Right hindlimb (tissue), 1 donor: ENCODE measurements at regions not wholly inside any gene's neighbourhood (a gene's known extent, or its start where the extent isn't known, plus 50 kb on each side); places are given as distances from the start of the nearest gene placed in this dataset.
"Not testable (repeated sequence)": the region's sequence is repeated elsewhere in the genome, so short reads cannot be mapped to it uniquely, and the experiment has no call there.

Experiments used
- DNase-seq: peaks from one replicate; pipeline ENCODE4 v3.0.0-alpha.2; 2018

DNA sequence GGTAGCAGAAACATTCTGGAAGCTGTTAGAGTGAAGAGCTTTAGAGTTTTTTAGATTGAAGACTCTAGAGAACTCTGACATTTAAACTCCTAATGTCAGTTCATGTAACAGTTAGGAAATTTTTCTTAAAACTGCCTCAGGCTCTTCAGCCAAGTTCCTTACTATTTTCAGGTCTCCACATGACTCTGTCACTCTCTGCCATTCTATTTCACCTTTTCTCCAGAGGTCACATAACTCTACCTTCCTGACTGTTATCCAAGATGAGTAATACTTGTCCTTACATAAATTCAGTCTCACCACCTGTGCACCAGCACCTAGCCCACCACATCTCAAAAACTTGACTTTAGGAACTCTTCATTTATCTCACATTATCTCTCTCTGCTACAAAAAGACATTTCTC, 347.1 kb upstream of the CA10 start:
- DNase-seq: no peak

DNA sequence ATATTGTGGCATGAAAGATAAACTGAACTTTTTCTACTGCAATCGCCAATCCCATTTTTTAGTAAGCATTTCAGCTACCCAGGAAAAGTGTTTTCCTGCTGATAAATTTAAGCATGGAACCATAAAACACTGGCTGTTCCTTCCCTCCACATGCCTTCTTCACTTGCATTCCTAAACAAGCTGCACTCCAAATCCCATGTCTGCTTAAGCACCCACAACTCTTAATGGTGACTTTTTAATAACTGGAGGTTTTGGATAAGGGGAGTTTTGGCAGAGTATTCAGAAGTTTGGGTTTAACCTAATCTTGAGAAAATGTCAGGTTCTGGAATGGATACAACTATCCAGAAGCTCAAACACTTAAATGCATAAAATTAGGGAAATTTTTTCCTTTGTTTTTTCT, 345.6 kb upstream of the CA10 start:
- DNase-seq: no peak

DNA sequence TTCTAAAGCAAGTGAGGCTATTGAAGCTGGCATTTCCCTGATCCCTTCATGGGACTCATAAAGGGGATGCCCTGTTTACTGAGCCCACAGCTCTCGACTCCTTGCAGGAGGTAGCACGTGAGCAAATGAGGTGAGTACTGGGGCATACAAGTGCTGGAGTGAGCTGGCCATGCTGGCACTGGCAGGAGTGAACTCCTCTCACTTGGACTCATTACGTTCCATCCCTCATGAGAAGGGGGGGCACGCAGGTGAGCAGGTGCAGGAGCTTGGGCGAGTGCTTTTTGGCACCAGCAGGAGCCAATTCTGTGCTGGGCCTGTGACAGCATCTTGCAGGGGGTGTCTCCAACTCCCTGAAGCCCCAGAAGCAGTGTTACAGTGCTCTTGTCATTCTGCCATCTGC, 337.1 kb upstream of the CA10 start:
- DNase-seq: no peak

DNA sequence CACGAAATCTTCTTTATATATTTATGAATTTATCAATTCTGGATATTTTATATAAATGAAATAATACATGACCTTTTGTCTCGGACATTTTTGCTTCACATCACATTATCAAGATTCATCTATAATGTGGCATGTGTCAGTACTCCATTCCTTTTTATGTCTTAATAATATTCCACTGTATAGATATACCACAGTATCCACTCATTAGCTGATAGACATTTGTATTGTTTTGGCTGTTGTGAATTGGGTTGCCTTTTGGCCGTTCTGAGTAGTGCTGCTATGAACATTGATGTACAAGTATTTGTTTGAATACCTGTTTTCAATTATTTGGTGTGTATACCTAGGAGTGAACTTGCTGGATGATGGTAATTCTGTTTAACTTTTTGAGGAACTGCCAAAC, 323.8 kb upstream of the CA10 start:
- DNase-seq: no peak

DNA sequence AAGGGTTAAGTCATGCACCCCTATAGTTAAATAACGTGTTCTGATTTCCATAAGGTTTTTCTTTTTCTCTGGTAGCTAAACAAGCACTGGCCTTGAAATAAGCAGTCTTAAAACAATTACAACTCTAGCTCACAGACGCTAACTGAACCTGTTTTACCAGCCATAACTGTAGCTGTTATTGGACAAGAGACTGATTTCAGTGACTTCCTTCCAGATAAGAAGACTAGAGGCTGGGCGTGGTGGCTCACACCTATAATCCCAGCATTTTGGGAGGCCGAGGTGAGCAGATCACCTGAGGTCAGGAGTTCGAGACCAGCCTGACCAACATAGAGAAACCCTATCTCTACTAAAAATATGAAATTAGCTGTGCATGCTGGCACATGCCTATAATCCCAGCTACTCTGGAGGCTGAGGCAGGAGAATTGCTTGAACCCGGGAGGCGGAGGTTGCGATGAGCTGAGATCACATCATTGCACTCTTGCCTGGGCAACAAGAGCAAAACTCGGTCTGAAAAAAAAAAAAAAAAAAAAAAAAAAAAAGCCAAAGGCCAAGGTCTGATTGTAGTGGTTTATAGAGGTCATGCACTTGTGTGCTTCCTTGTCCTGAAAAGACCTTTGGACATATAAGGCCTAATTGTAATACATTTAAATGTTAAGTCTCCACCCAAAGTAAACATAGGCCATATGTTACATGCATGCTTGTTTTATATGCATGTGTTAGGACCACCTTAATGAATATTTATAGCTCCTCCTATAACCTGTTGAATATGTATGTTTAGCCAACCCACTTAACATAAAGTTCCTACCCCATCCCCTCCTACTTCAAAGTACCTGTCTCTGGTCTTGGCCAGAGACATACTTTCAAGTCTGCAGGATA, 319.5 kb upstream of the CA10 start:
- no peak for DNase-seq

DNA sequence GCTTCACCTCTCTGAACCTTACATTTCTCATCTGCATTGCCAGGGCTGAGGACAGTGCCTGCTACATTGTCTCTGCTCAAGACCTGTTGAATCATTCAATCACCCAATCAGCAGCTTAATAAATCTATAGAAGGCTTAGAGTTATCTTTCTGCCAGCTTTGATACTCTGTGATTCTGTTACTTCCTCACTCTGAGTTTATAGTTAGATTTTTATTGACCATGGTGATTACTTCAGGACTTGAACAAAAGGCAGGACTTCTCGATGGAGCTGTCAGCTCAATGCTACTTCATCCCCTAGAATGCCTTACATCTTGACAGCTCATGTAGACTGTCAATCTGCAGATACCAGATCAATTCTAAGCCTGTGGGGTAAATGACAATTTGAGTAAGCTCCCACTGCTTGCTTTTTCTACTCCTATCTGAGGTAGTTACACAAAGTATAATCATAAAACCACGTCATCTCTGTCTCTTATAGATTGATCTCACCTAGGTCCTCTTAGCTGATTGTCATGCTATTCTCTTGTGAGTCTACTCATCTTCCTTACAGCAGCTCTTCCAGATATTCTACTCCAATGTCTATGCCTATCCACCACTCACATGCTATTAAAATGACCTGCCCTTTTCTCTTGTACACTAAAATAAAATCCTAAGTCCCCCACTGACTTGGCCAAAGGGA, 318.3 kb upstream of the CA10 start:
- DNase-seq: no peak

DNA sequence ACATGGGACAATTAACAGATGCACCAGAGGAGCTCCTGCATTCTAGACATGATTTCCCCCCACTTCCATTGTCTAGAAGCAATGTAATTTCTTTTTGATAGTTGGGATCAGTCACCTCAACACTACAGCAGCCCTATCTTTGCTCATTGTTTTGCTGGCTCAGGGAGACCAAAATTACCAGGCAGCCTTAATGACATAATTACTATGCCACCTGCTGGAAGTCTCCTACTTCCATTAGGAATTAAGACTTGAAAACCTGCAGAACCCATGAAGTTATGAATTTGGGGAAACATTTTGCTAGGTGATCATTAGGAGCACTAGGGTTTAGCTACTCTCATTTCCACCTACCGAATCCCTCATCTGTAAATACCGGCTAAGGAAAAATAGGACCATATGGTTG, 312.0 kb upstream of the CA10 start:
- no peak for DNase-seq

DNA sequence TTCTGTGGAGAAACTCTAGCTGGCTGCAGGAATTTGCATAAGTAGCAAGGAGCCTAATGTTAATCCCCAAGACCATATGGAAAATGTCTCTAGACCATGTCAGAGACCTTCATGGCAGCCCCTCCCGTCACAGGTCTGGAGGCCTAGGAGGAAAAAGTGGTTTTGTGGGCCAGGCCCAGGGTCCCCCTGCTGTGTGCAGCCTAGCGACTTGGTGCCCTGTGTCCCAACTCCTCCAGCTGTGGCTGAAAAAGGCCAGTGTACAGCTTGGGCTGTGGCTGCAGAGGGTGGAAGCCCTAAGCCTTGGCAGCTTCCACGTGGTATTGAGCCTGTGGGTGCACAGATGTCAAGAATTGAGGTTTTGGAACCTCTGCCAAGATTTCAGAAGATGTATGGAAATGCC, 306.9 kb upstream of the CA10 start:
- DNase-seq: no peak

DNA sequence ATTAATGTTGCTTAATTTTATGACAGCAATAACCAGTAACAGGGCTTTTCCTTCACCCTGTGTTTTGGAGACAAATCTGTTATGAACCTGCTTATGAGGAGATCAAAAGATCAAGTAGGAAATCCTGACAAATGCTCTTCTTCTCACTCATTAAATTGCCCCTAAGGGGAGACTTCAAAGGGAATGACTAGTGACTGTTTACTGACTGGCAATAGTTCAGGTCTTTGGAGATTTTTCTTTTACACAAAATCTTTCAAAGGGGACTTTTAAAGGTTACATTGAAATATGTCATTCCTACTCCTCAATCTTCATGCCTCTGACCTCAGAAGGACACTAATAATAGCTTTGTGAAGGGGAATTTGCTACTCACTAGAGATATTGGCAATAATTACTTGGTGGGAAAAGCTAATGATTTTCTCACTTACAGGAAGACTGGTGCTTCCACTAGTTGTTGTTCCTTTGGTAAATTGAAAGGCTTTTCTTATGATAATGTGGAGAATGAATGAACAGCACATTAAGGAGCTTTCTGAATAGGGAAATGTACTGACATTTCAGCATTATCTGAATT, 292.9 kb upstream of the CA10 start:
- no peak for DNase-seq

DNA sequence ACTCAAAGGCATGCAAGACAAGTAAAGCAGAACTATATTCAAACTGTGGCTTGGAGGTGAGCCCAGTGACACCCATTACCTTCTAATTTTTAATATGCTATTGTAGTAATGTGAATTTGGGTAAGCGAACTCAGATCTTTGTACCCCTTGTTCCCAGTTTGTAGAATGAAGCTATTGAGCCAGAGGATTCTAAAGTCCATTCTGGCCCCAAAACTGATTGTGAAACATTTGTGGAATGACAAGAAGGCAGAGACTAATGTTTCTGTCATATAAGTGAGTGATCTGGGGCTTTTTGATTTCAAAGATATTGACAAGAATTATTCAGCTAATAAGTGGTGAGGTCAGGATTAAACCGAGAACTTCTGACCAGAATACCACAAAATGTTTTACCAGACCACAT, 283.8 kb upstream of the CA10 start:
- DNase-seq: no peak

DNA sequence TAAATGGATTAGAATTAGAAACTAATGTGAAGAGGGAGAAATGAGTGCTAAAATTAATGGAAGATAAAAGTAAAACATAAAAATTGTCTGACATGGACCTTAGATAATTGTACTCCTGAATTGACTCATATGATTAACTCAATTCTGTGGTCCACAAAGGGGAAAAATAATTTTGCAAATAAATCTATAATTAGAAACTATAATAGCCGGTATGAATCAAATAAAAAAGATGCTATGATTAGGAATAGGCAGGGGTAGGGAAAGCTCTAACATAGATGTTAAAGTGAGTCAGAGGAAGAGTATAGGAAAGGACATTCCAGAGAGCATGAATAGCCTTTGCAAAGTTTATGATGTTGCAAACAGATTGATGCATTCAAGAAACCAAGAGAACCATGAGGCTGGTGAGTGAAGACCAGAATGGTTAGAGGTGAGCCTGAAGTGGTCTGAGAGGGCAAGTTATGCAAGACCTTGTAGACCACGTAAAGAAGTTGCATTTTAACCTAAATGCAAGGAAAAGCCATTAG, 262.1 kb upstream of the CA10 start:
- no peak for DNase-seq

DNA sequence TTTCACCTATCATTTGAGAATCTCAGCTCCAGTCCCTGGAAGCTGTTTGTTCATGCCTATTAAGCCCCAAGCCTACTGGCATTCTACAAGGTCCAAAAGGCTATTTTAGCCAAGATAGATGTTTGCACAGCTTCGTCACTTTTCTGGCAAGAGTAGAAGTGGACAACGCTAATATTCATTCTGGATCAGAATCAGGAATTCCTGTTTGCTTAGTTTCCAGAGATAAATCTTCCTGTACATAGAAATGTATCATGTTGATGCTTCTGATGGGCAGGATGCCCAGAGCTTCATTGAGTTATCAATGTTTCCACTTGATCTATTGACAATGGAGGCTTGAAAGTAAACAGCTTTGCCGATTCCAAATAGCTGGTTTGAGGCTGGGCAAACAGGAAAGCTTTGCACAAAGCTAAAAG, 260.7 kb upstream of the CA10 start:
- DNase-seq: no peak

DNA sequence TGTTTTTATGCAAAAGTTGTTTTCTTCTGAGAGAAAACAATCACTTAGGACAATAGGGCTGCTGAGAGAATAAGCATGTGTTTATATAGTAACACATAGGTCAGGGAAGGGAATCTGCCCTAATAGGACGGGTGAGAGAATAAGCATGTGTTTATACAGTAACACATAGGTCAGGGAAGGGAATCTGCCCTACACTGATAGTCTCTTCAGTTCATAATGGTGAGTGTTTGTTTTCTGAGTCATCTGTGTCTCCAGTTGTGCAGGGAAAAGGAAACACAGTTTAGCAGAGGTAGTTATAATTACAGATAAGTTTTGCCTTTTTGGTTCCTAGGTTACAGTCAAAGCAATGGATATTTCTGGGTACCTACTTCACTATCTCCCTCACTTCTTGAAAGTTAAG, 252.3 kb upstream of the CA10 start:
- no peak for DNase-seq

DNA sequence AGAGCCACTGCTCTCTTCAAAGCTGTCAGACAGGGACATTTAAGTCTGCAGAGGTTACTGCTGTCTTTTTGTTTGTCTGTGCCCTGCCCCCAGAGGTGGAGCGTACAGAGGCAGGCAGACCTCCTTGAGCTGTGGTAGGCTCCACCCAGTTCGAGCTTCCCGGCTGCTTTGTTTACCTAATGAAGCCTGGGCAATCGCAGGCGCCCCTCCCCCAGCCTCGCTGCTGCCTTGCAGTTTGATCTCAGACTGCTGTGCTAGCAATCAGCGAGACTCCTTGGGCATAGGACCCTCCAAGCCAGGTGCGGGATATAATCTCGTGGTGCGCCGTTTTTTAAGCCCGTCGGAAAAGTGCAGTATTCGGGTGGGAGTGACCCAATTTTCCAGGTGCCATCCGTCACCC, 250.7 kb upstream of the CA10 start:
- not testable (repeated sequence) for DNase-seq

DNA sequence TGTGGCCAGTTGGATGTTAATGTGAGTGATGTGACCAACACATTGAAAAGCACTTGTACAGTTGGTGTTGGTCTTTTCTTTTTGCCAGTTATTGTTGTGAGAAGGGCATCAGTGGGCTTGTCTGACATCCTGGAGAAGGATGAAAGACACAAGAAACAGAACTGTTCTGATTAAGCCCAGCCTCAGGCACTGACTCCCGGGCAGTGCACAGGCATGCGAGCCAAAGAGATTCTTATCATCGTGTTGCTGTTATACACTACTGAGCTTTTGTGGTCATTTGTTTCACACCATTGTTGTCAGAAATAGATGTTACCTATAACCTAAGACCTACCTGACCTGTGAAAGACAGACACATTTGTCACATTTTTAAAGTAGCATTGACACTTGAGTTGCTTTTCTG, 236.8 kb upstream of the CA10 start:
- no peak for DNase-seq

DNA sequence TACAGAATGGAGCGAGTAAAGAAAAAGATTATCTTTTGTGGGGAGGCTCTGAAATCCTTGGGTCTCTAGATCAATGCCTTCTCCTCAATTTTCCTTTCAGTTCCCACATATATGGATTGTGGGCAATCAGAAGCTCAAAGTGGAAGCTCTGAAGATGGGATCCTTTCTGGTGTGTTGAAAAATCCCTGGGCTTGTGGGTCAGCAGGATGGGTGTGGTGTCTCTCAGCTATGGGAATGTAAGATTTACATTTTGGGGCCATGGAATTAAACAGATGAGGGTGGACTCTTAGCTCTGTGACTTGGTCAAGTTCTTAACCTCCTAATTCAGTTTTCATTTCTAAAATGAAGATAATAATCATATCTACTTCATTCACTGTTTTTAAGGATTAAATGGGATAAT, 231.9 kb upstream of the CA10 start:
- no peak for DNase-seq

DNA sequence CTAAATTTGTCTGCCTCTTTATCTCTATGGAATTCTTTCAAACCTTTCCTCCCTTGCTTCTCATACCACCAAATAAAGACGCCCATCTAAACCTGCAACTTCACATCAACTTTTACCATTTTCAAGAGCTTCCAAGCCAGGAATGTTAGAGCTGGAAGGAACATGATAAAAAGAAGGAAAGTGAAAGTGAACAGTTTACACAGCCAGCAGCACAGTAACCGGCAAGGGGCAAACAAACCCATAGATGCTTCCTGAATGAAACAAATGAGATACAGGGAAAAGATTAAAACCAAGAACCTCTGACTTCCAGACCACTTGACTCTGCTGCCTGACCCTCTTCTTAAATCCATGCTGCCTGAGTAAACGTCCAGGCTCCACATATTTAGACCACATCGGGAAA, 231.1 kb upstream of the CA10 start:
- DNase-seq: no peak

DNA sequence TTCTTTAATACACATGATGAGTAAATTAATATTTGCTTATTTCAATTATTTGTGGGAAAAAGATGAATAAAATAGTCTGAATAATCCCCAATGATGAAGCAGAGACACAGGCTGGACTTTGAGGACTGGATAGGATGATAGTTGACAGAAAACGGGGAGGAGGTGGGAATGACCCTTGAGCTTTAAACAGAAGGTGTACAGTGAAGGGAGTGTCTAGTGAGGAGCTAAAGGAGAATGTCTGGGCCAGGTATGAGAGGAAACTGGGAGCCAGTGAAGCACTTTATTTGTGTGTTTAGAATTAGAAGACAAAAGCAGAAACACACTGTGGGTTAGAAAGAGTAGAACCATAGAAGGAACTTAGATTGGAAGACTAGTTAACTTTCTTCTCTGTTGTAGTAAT, 230.4 kb upstream of the CA10 start:
- no peak for DNase-seq

DNA sequence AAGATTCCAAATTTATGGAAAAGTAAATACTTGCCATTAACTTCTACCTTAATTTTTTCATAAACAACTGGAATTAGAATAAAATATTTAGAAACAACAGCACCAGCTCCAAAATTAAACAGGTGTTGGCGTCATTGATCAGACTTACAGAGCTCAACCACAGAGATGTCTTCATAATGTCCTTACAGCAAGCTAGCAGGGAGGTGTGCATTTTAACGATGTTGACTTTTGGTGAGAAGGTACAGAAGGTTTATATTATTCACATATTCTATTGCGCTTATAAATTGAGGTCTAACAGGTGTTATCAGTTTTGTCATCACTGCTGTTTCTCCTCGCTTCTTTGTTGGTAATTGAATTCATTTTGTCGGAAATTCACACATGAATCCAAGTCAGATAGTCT, 226.2 kb upstream of the CA10 start:
- no peak for DNase-seq

DNA sequence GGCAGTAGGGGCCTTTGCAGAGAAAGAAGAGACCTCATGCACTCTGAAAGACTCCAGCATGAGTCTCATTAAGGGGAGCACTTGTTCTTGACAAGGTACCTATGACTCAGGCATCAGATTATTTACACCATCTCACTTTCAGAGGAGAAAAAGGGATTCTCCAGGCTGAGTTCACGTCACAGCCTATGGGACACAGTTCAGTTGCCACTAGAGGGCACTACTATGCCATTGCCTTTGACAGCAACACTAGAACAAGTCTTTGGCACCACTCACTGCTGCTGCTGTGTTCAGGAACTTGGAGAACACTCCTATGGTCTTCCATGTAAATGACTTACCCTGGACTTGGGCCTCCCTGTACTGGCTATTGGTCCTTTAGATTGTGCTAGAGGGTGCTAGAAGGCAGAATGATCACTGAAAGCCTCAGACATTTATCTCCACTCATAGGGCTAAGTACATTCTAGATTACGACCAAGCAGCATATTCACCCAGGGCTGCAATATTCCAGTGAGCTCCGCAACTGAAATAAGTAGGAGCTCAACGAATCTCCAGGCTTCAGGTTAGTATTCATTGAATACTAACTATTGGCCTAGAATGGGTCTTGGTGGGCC, 225.1 kb upstream of the CA10 start:
- DNase-seq: peak; percentile 50

DNA sequence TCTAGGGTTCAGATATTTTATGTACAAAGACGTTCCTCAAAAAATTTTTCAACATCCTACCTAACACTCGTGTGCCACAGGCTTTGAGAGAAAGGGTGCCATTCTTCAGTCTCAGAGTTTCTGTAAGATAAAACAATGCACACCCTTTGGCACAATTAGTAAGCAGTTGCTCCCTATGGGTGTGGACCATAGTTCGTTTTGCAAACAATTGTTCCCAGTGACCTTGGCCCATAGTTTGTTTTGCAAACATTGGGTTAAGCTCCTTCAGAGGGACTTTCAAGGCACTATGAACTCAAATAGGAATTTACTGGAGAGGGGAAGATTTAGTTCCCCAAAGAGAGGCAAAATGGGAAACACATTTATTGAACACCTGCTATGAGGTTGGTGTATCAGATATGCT, 220.3 kb upstream of the CA10 start:
- no peak for DNase-seq

DNA sequence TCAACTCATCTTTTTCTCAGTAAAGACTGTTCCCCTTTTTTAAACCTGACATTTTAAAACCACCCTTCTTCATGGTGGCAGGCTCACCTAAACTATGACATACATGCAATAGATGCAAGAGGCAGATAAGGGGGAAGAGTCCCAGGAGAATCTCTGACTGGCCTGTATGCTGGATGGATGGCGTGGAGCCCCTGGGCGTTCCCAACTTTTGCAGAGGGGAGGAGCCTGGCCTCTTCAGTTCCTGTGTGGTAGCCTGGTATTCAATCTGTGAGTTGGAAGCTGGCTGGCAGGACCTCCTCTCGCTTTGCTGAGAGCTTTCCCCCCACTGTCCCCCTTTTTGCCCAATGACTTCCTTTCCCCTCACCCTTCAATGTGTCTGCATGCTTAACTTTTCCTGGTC, 217.6 kb upstream of the CA10 start:
- no peak for DNase-seq

DNA sequence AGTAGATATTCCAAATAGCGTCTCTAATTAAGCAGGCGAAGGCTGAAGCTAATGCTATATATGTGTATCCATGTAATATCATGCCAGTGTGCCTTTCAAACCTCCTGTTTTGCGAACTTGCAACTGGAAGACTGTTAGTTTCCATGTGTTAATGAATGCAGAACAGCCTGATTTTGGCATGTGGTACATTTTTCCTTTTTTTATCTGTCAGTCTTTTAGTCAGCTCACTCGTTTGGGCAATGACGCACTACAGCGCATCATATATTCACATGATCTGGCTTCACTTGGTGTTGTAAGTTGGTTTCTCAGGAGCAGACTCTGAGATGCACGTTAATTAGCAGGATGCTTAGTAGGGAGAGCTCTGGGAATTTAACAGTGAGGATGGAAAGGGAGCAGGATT, 210.4 kb upstream of the CA10 start:
- no peak for DNase-seq

DNA sequence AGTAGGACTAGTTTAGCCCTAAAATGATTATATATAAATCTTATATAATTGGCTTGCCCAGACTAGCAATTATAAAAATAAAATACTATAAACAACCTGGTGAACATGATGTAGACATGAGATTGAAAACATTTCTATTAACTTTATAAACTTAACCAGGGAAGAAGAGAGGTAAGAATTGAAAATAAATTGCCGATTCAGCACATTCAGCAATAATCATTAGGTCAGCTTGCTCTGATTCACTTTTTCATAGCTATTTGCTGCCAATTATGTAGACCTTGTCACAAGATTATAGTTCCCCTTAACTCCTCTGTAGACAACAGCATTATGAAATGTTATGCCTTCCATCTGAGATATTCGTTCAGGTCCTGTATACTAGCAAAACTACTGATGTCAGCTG, 199.3 kb upstream of the CA10 start:
- no peak for DNase-seq
